ENCODE measurements at regions not wholly inside any gene's neighbourhood (a gene's known extent, or its start where the extent isn't known, plus 50 kb on each side); places are given as distances from the start of the nearest gene placed in this dataset.
"Not testable (repeated sequence)": the region's sequence is repeated elsewhere in the genome, so short reads cannot be mapped to it uniquely, and the experiment has no call there.

- DNase-seq, result no peak
Observed at GRCh38 chr21:20020026-20020425, 978.2 kb upstream of the NCAM2 start.

GRCh38 chr21:20023193-20023592, 975.0 kb upstream of the NCAM2 start:
- no peak for DNase-seq

GRCh38 chr21:20024741-20025140, 973.5 kb upstream of the NCAM2 start:
- no peak for DNase-seq

- DNase-seq, result no peak
Observed at GRCh38 chr21:20026543-20026942, 971.7 kb upstream of the NCAM2 start.

- no peak for DNase-seq
Observed at GRCh38 chr21:20030390-20030789, 967.8 kb upstream of the NCAM2 start.

GRCh38 chr21:20031807-20032206, 966.4 kb upstream of the NCAM2 start:
- DNase-seq, result no peak

- no peak for DNase-seq
Observed at GRCh38 chr21:20040768-20041167, 957.4 kb upstream of the NCAM2 start.

GRCh38 chr21:20045197-20045596, 953.0 kb upstream of the NCAM2 start:
- no peak for DNase-seq

- not testable (repeated sequence) for DNase-seq
Observed at GRCh38 chr21:20048130-20048837, 949.9 kb upstream of the NCAM2 start.

GRCh38 chr21:20083336-20083735, 914.9 kb upstream of the NCAM2 start:
- no peak for DNase-seq

- DNase-seq, result no peak
Observed at GRCh38 chr21:20083925-20084324, 914.3 kb upstream of the NCAM2 start.

- no peak for DNase-seq
Observed at GRCh38 chr21:20086508-20086907, 911.7 kb upstream of the NCAM2 start.

- no peak for DNase-seq
Observed at GRCh38 chr21:20106368-20106767, 891.8 kb upstream of the NCAM2 start.

- no peak for DNase-seq
Observed at GRCh38 chr21:20108016-20108415, 890.2 kb upstream of the NCAM2 start.

GRCh38 chr21:20108976-20109540, 889.2 kb upstream of the NCAM2 start:
- no peak for DNase-seq

- no peak for DNase-seq
Observed at GRCh38 chr21:20110368-20110767, 887.8 kb upstream of the NCAM2 start.

GRCh38 chr21:20151741-20152140, 846.5 kb upstream of the NCAM2 start:
- DNase-seq, result no peak

GRCh38 chr21:20163167-20163566, 835.0 kb upstream of the NCAM2 start:
- DNase-seq, result no peak

- no peak for DNase-seq
Observed at GRCh38 chr21:20167059-20167458, 831.1 kb upstream of the NCAM2 start.

- DNase-seq, result no peak
Observed at GRCh38 chr21:20169812-20170576, 828.2 kb upstream of the NCAM2 start.

- no peak for DNase-seq
Observed at GRCh38 chr21:20186186-20186585, 812.0 kb upstream of the NCAM2 start.

GRCh38 chr21:20187028-20187427, 811.2 kb upstream of the NCAM2 start:
- no peak for DNase-seq

- not testable (repeated sequence) for DNase-seq
Observed at GRCh38 chr21:20201323-20201722, 796.9 kb upstream of the NCAM2 start.

GRCh38 chr21:20207335-20207734, 790.9 kb upstream of the NCAM2 start:
- DNase-seq, result no peak

Data from right forelimb (tissue), 1 donor.